PC-9 (cell line): ENCODE measurements at regions not wholly inside any gene's neighbourhood (a gene's known extent, or its start where the extent isn't known, plus 50 kb on each side); places are given as distances from the start of the nearest gene placed in this dataset.
"Not testable (repeated sequence)": the region's sequence is repeated elsewhere in the genome, so short reads cannot be mapped to it uniquely, and the experiment has no call there.

Experiments
- BruUV-seq: library from RNA; stranded (reverse); fragments of 400-500 nt; replicated peaks from 2 replicates; lab custom pipeline; 2021; lab: Mats Ljungman, UMichigan
- CTCF ChIA-PET: fragments of 300-600 bp; sonication (Branson Sonifier 250); formaldehyde crosslinking; loops from one replicate; lab custom pipeline; 2022; ENCODE audit warnings: antibody characterized with exemption; lab: Charles Lee
- POLR2A ChIA-PET: fragments of 300-600 bp; sonication (Branson Sonifier 250); formaldehyde crosslinking; loops from one replicate; lab custom pipeline; 2022; ENCODE audit warnings: antibody characterized with exemption; ENCODE audit not compliant: unreplicated experiment; lab: Charles Lee
- DNase-seq, 2 experiments: peaks; one replicate each; pipeline versions ENCODE4 v3.0.0 to v3.0.0-alpha.2; 2015 to 2022; ENCODE audit warnings: mixed read lengths in 1 of 2
- H2AFZ ChIP-seq: fragments of 200-600 bp; sonication (generic); 2 replicates; pipeline ENCODE4 v1.8.1; 2017; ENCODE audit warnings: antibody characterized with exemption
- H3F3A ChIP-seq: fragments of 200-600 bp; sonication (generic); 2 replicates; pipeline ENCODE4 v1.8.1; 2017; ENCODE audit warnings: antibody characterized with exemption, mild to moderate bottlenecking, low read depth; ENCODE audit not compliant: insufficient read depth
- H3K27ac ChIP-seq: fragments of 200-600 bp; sonication (generic); 2 replicates; pipeline ENCODE4 v1.6.1; 2016; ENCODE audit warnings: mixed run types
- H3K27me3 ChIP-seq: fragments of 200-600 bp; sonication (generic); 2 replicates; pipeline ENCODE4 v1.6.1; 2016; ENCODE audit warnings: low read depth, mixed run types; ENCODE audit not compliant: insufficient read depth
- H3K36me3 ChIP-seq: fragments of 200-600 bp; sonication (generic); 2 replicates; pipeline ENCODE4 v1.6.1; 2016; ENCODE audit warnings: low read depth, mixed run types
- H3K4me1 ChIP-seq: fragments of 200-600 bp; sonication (generic); replicated peaks from 2 replicates; pipeline ENCODE4 v1.6.1; 2016; ENCODE audit warnings: mixed run types; ENCODE audit not compliant: insufficient read depth
- H3K4me2 ChIP-seq: fragments of 200-600 bp; sonication (generic); 2 replicates; pipeline ENCODE4 v1.6.1; 2017; ENCODE audit warnings: mixed run types
- H3K4me3 ChIP-seq: fragments of 200-600 bp; sonication (generic); 2 replicates; pipeline ENCODE4 v1.6.1; 2016; ENCODE audit warnings: mixed run types
- H3K79me2 ChIP-seq: fragments of 200-600 bp; sonication (generic); 2 replicates; pipeline ENCODE4 v1.6.1; 2017; ENCODE audit warnings: low read depth, mixed run types
- H3K9me2 ChIP-seq: fragments of 200-600 bp; sonication (generic); 2 replicates; pipeline ENCODE4 v1.8.1; 2017; ENCODE audit warnings: mild to moderate bottlenecking; ENCODE audit not compliant: insufficient read depth
- H3K9me3 ChIP-seq: fragments of 200-600 bp; sonication (generic); 2 replicates; pipeline ENCODE4 v1.8.1; 2016; ENCODE audit warnings: low read depth; ENCODE audit not compliant: insufficient read depth
- H4K20me1 ChIP-seq: fragments of 200-600 bp; sonication (generic); 2 replicates; pipeline ENCODE4 v1.8.1; 2017; ENCODE audit not compliant: insufficient read depth
- CTCF ChIP-seq: fragments of 200-600 bp; sonication (generic); conservative IDR thresholded peaks from 2 replicates; pipeline ENCODE4 v1.6.1; 2017; ENCODE audit warnings: mixed run types, antibody characterized with exemption, mild to moderate bottlenecking, moderate library complexity
- EZH2 ChIP-seq: fragments of 200-600 bp; sonication (generic); IDR thresholded peaks from 2 replicates; pipeline ENCODE4 v1.8.0; 2017; ENCODE audit warnings: antibody characterized with exemption, low read depth
- intact Hi-C: fragments of 100-400 bp; cut with micrococcal nuclease; formaldehyde crosslinking; loops from one replicate; pipeline ENCODE4 v1.10.0; 2022; ENCODE audit not compliant: unreplicated experiment

GRCh38 chr11:22536071-22536470 is 89.6 kb downstream of the FANCF start:
- POLR2A ChIA-PET, result no interaction called here
- Histone ChIP-seq H2AFZ (no peak overlapping the region), H3K4me2 (no peak overlapping the region), H3K4me1 (no peaks in the 10 kb centered on the region), H3K27ac (no peak overlapping the region), H3K4me3 (no peak overlapping the region), H3K9me3 (no peaks in the 10 kb centered on the region), H3K9me2 (no peaks in the 10 kb centered on the region), H3K36me3 (no peaks in the 10 kb centered on the region), H3K79me2 (no peaks in the 10 kb centered on the region), H3F3A (no peaks in the 10 kb centered on the region), H4K20me1 (no peaks in the 10 kb centered on the region), H3K27me3 (no peaks in the 10 kb centered on the region)
- DNase-seq, result no peak
- CTCF ChIA-PET, result no interaction called here
- TF ChIP-seq CTCF (no peak), EZH2 (no peak)
- intact Hi-C loops, result no loop called here
- no TSS peak for BruUV-seq

DNA sequence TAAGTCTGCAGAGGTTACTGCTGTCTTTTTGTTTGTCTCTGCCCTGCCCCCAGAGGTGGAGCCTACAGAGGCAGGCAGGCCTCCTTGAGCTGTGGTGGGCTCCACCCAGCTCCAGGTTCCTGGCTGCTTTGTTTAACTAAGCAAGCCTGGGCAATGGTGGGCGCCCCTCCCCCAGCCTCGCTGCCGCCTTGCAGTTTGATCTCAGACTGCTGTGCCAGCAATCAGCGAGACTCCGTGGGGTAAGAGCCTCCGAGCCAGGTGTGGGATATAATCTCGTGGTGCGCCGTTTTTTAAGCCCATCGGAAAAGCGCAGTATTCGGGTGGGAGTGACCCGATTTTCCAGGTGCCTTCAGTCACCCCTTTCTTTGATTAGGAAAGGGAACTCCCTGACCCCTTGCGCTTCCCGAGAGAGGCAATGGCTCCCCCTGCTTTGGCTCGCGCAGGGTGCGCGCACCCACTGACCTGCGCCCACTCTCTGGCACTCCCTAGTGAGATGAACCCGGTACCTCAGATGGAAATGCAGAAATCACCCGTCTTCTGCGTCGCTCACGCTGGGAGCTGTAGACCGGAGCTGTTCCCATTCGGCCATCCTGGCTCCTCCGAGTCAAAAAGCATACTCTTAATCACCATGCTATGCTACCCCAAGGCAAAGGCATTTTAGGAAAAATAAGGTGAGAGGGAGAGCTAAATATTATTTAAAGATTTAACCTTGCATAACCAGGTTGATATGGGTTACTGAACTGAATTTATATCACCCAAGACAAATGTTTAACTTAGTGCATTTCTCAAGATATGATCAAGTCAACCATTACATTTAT is 96.8 kb downstream of the FANCF start:
- H3K4me1 ChIP-seq, H3K27ac ChIP-seq, H3F3A ChIP-seq, CTCF ChIA-PET, H3K9me3 ChIP-seq, H3K36me3 ChIP-seq, H3K4me2 ChIP-seq, H3K9me2 ChIP-seq, H3K4me3 ChIP-seq, H3K27me3 ChIP-seq, BruUV-seq, H4K20me1 ChIP-seq, H2AFZ ChIP-seq, POLR2A ChIA-PET, H3K79me2 ChIP-seq, DNase-seq, intact Hi-C loops: not testable (repeated sequence)

DNA sequence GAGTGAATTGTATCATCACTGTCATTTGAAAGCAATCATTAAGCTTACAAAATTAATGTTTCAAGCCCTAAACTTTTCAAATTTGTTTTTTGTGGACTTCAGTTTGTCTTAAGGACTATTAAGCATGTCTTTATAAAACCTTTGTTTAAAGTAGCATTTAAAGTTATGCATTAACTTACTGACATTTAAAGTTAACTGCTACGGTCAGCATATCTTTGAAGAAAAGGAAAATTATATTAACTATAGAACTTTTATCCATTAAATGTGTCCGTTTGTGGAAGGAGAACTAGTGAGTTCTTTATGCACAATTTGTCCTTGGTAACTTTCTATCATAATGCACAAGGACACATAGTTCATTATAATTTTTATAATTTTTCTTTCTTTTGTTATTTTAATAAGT is 103.4 kb downstream of the FANCF start:
- Histone ChIP-seq H3K9me2 (no peaks in the 10 kb centered on the region), H3K27me3 (no peaks in the 10 kb centered on the region), H3K79me2 (no peaks in the 10 kb centered on the region), H3K27ac (no peak overlapping the region), H3K9me3 (no peaks in the 10 kb centered on the region), H2AFZ (no peak overlapping the region), H3K4me2 (no peak overlapping the region), H4K20me1 (no peaks in the 10 kb centered on the region), H3K36me3 (no peaks in the 10 kb centered on the region), H3K4me3 (no peak overlapping the region), H3K4me1 (no peaks in the 10 kb centered on the region), H3F3A (no peaks in the 10 kb centered on the region)
- ChIA-PET POLR2A (no interaction called here), CTCF (no interaction called here)
- no peak for DNase-seq
- intact Hi-C loops, result no loop called here
- BruUV-seq, result no TSS peak
- TF ChIP-seq CTCF, result no peak

- Histone ChIP-seq H3K27me3 (no peaks in the 10 kb centered on the region), H2AFZ (no peak overlapping the region), H3K4me1 (no peaks in the 10 kb centered on the region), H3K9me3 (no peaks in the 10 kb centered on the region), H3K27ac (no peak overlapping the region), H3F3A (no peaks in the 10 kb centered on the region), H4K20me1 (no peaks in the 10 kb centered on the region), H3K79me2 (no peaks in the 10 kb centered on the region), H3K4me3 (no peak overlapping the region), H3K36me3 (no peaks in the 10 kb centered on the region), H3K9me2 (no peaks in the 10 kb centered on the region), H3K4me2 (no peak overlapping the region)
- CTCF ChIA-PET, result no interaction called here
- intact Hi-C loops, result no loop called here
- POLR2A ChIA-PET, result no interaction called here
- no peak for TF ChIP-seq EZH2
- no peak for TF ChIP-seq CTCF
- no TSS peak for BruUV-seq
- DNase-seq, result no peak
Measured at GRCh38 chr11:22521226-22521625, 104.4 kb downstream of the FANCF start.
